ENCODE measurements at regions not wholly inside any gene's neighbourhood (a gene's known extent, or its start where the extent isn't known, plus 50 kb on each side); places are given as distances from the start of the nearest gene placed in this dataset.

GRCh38 chr11:105298174-105298573, 158.6 kb upstream of the CARD18 start:
- TF ChIP-seq, protein P1, sequence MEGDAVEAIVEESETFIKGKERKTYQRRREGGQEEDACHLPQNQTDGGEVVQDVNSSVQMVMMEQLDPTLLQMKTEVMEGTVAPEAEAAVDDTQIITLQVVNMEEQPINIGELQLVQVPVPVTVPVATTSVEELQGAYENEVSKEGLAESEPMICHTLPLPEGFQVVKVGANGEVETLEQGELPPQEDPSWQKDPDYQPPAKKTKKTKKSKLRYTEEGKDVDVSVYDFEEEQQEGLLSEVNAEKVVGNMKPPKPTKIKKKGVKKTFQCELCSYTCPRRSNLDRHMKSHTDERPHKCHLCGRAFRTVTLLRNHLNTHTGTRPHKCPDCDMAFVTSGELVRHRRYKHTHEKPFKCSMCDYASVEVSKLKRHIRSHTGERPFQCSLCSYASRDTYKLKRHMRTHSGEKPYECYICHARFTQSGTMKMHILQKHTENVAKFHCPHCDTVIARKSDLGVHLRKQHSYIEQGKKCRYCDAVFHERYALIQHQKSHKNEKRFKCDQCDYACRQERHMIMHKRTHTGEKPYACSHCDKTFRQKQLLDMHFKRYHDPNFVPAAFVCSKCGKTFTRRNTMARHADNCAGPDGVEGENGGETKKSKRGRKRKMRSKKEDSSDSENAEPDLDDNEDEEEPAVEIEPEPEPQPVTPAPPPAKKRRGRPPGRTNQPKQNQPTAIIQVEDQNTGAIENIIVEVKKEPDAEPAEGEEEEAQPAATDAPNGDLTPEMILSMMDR (IDR thresholded peaks at IDR 0.05), result no peak
- TF ChIP-seq POLR2A (IDR thresholded peaks at IDR 0.05), result no peak
